NCI-H128 (cell line): ENCODE measurements at regions not wholly inside any gene's neighbourhood (a gene's known extent, or its start where the extent isn't known, plus 50 kb on each side); places are given as distances from the start of the nearest gene placed in this dataset.

Source experiments
- DNase-seq: peaks from one replicate; lab custom pipeline; 2025; ENCODE audit not compliant: unreplicated experiment; lab: John Stamatoyannopoulos, UW

GRCh38 chr18:76133873-76134272, 361.2 kb downstream of the ZNF516 start:
- DNase-seq = no peak

- DNase-seq = no peak
Measured at GRCh38 chr18:76131738-76132137, 363.3 kb downstream of the ZNF516 start.

- no peak for DNase-seq
Measured at GRCh38 chr18:76130845-76131244, 364.2 kb downstream of the ZNF516 start.

GRCh38 chr18:76126327-76126726, 368.7 kb downstream of the ZNF516 start:
- no peak for DNase-seq

GRCh38 chr18:76121011-76121410, 374.0 kb downstream of the ZNF516 start:
- no peak for DNase-seq

GRCh38 chr18:76115580-76115979, 379.5 kb downstream of the ZNF516 start:
- no peak for DNase-seq

GRCh38 chr18:76113101-76113500, 381.9 kb downstream of the ZNF516 start:
- DNase-seq = no peak

- no peak for DNase-seq
Measured at GRCh38 chr18:76102626-76103025, 392.4 kb downstream of the ZNF516 start.

- no peak for DNase-seq
Measured at GRCh38 chr18:76102156-76102555, 392.9 kb downstream of the ZNF516 start.

GRCh38 chr18:76099931-76100457, 395.0 kb downstream of the ZNF516 start:
- DNase-seq = no peak

GRCh38 chr18:76098674-76099411, 396.2 kb downstream of the ZNF516 start:
- no peak for DNase-seq

GRCh38 chr18:76081536-76081935, 413.5 kb downstream of the ZNF516 start:
- DNase-seq = no peak

- DNase-seq = no peak
Measured at GRCh38 chr18:76080430-76080829, 414.6 kb downstream of the ZNF516 start.

GRCh38 chr18:76075777-76076176, 419.3 kb downstream of the ZNF516 start:
- DNase-seq = no peak

- DNase-seq = no peak
Measured at GRCh38 chr18:76064998-76065397, 430.0 kb downstream of the ZNF516 start.

- DNase-seq = no peak
Measured at GRCh38 chr18:76058146-76058545, 436.9 kb downstream of the ZNF516 start.

- DNase-seq = no peak
Measured at GRCh38 chr18:76057386-76057785, 437.7 kb downstream of the ZNF516 start.

- DNase-seq = no peak
Measured at GRCh38 chr18:76056471-76057110, 438.5 kb downstream of the ZNF516 start.

GRCh38 chr18:76055578-76055977, 439.5 kb downstream of the ZNF516 start:
- DNase-seq = no peak

- DNase-seq = no peak
Measured at GRCh38 chr18:76055025-76055424, 440.0 kb downstream of the ZNF516 start.

- DNase-seq = no peak
Measured at GRCh38 chr18:76054156-76054555, 440.9 kb downstream of the ZNF516 start.

- no peak for DNase-seq
Measured at GRCh38 chr18:76053551-76053950, 441.5 kb downstream of the ZNF516 start.

- no peak for DNase-seq
Measured at GRCh38 chr18:76052227-76052595, 442.8 kb downstream of the ZNF516 start.
